Right renal pelvis (tissue), 4 donors: ENCODE measurements at regions not wholly inside any gene's neighbourhood (a gene's known extent, or its start where the extent isn't known, plus 50 kb on each side); places are given as distances from the start of the nearest gene placed in this dataset.
"Not testable (repeated sequence)": the region's sequence is repeated elsewhere in the genome, so short reads cannot be mapped to it uniquely, and the experiment has no call there.

Experiments
- DNase-seq, 4 donors: peaks; one replicate each; pipeline ENCODE4 v3.0.0-alpha.2; 2013; ENCODE audit warnings: low read depth in 4 of 4, low spot score in 3 of 4, missing footprints in 1 of 4

- DNase-seq = no peak
Observed at GRCh38 chr1:38523568-38523939, 336.0 kb downstream of the RRAGC start.

- DNase-seq = no peak
Observed at GRCh38 chr1:38522915-38523567, 336.5 kb downstream of the RRAGC start.

- no peak for DNase-seq
Observed at GRCh38 chr1:38516560-38516959, 343.0 kb downstream of the RRAGC start.

- no peak for DNase-seq
Observed at GRCh38 chr1:38512789-38513188, 346.8 kb downstream of the RRAGC start.

- DNase-seq = no peak
Observed at GRCh38 chr1:38512024-38512767, 347.4 kb downstream of the RRAGC start.

DNA sequence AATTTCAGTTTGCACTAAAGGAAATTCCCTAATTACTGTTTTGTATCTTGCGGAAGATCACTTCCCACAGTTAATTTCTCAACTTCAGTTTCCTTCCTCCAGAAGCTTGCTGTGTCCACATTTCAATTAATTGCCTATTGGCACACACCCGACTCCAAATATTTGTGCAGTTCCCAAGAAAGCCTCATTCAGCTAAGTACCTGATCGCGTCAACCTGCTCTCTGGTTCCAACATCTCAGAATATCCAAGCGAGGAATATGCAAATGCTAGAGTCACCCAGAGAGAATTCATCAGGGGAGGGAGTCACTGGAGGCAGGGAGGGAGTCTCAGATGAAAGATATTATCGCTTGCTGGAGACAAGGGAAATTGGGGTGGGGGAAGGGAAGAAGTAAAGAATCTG, 351.3 kb downstream of the RRAGC start:
- DNase-seq = no peak

- DNase-seq = no peak
Observed at GRCh38 chr1:38507563-38507962, 352.0 kb downstream of the RRAGC start.

DNA sequence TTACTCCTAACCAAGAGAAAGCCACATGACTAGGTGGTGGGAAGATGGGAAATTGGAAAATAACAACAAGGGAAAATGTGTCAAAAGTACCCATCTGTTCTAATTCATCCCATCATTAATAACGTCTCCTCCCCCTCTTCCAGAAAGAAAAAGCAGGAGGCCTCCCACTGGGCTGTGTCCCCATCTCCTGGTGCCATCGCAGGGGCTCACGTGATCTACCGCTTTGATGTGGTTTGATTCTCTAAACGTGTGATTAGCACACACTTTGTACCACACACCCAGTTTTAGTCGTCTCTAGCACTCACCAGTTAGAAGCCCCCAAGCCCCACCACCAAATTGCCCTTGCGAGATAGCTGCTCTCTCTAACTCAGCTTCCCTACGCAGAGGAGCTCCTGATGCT, 353.6 kb downstream of the RRAGC start:
- no peak for DNase-seq

- no peak for DNase-seq
Observed at GRCh38 chr1:38502758-38503157, 356.8 kb downstream of the RRAGC start.

DNA sequence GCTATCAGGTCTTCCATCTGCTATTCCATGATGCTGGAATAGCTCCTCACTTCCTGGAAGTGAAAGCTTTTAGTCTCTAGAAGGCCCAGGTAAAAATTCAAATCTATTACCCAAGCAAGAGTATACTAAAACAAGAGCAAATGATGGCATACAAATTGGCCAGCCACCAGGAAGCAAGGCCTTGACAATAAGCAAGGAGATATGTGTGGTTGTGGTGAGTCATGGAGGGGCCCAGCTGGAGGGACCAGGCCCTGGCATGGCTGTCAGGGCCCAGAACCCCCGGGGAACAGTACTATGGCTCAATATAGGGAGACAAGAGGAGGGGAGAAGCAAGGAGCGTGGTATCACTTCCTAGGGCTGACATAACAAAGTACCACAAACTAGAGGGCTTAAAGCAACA, 358.7 kb downstream of the RRAGC start:
- DNase-seq = no peak

DNA sequence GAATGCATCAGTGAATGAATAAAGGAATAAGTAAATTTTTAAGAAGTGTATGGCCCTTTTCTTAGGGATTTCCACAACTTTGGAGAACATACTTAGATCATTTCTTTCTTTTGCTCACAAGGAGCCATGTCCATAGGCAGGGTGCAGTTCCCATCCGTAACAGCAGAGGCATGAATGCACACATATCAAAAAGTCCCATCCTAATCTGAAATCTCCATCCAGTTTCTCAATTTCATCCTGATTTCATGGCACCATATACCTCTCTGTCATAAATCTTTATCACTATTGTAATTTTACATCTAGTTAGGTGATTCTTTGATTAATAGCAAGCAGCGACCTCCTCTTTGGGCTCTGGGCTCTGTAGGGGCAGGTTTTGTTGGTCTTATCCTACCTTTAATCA, 359.2 kb downstream of the RRAGC start:
- no peak for DNase-seq

- DNase-seq = no peak
Observed at GRCh38 chr1:38498686-38499085, 360.9 kb downstream of the RRAGC start.

DNA sequence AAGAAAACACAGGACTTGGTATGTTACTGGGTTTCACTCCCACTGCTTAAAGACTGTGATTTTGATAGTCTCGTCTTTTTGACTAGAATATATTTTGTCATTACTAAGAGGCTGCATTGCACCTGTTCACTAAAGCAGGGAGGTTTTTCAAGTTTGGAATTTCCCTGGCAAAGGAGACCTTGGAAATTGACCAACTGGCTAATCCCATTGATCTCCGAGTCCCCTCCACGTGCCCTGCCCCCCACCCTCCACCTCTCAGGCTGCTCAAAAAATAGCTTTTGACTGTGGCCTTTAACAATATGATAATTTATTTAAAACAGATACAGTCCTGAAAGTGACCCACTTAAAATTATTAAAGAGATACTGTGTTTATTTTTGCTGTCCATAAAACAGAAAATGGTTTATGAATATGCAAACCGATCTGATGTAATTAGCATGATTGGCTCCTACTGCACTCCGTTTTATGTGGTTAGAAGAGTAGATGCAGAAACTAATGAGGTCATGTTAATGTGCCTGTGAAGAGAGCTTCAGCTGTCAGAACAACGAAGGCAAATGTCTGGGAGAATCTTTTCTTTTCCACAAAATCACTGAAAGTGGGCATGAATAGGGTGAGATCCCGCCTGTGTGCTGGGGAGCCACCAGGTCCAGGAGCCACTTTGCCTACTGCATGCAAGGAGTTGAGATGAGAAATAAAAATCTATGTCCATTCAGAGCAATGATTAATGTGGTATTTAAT, 361.5 kb downstream of the RRAGC start:
- no peak for DNase-seq

DNA sequence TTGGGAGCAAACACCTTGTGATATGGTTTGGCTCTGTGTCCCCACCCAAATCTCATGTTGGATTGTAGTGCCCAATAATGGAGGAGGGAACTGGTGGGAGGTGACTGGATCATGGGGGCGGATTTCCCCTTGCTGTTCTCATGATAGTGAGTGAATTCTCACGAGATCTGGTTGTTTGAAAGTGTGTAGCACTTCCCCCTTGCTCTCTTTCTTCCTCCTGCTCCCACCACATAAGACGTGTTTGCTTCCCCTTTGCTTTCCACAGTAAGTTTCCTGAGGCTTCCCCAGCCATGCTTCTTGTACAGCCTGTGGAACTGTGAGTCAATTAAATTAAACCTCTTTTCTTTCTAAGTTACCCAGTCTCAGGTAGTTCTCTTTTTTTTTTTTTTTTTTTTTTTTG, 366.3 kb downstream of the RRAGC start:
- DNase-seq = not testable (repeated sequence)

DNA sequence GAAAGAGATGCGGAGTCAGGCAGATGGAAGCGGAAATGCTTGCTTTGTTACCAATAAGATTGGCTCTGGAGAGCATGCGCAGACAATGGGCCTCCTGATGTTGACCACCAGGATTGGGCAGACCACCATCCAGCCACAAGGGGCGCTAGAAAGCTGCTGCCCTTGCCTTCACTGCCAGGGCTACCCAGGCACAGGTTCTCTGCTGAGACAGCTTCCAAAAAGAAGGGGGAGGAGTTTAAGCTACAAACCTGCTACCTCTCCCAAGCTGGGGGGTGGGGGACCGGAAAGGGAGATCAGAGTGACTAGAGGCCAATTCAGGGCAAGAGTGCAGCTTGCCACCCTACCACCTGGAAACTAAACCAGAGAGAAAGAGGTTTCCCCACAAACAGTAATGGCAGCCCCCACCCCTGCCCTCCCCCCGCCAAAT, 369.7 kb downstream of the RRAGC start:
- no peak for DNase-seq

- DNase-seq = no peak
Observed at GRCh38 chr1:38488162-38488898, 371.2 kb downstream of the RRAGC start.

GRCh38 chr1:38487396-38487795, 372.2 kb downstream of the RRAGC start:
- no peak for DNase-seq

GRCh38 chr1:38486085-38486484, 373.5 kb downstream of the RRAGC start:
- no peak for DNase-seq

DNA sequence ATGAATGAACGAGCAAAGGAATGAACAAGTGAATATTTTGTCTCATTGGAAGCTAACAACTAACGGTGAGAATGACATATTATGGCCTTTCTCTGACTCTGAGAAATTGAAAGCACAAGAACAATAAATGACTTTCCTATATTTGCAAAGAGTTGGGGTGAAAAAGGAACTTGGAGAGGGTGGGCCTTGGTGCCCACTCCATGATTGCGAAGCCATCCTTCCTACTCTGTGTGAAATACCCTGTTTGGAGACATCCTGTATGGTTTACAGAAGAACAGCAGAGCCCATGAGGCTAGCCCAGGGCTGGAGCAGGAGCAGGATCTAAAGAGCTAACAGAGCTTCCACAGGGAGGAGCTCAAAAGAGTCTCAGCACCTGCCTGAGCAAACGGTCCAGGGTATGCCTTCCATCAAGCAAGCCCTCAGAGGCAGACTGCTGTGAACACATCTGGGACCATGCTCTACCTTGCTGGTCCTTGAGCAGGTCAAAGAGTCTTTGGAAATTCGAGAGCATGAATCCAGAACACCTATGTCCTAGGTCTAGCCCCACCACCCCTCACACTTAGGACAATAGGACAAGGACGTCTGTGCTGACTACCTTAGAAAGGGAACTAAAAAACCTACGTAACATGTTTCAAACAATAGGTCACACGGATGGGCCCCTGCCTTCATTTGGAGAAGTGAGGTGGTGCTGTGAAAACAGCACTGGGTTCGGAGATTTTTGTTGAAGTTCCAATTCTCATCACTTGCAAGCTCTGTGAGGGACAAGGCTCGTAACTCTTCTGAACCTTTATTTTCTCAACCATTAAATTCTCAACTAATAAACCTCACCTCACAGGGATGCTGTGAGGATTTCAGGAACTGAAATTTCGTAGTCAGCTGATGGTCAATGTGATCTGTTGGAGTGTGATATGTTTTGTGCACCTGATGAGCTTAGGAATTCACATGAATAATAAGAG, 377.4 kb downstream of the RRAGC start:
- DNase-seq = no peak

DNA sequence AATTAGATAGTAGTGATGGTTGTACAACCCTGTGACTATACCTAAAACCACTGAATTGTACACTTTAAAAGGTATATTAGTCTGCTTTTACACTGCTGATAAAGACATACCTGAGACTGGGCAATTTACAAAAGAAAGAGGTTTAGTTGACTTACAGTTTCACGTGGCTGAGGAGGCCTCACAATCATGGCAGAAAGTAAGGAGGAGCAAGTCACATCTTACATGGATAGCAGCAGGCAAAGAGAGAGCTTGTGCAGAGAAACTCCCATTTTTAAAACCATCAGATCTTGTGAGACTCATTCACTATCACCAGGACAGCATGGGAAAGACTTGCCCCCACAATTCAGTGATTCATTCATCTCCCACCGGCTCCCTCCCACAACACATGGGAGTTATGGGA, 379.9 kb downstream of the RRAGC start:
- not testable (repeated sequence) for DNase-seq
